Effector CD8-positive, alpha-beta T cell (primary cell): ENCODE measurements at regions not wholly inside any gene's neighbourhood (a gene's known extent, or its start where the extent isn't known, plus 50 kb on each side); places are given as distances from the start of the nearest gene placed in this dataset.

Experiments used
- DNase-seq: peaks from one replicate; lab custom pipeline; 2025; lab: John Stamatoyannopoulos, UW

GRCh38 chr16:5905935-5906334 is 808.3 kb upstream of the EEF2KMT start:
- DNase-seq: no peak

- DNase-seq: no peak
These were observed 806.2 kb upstream of the EEF2KMT start for GRCh38 chr16:5903832-5904231.

- no peak for DNase-seq
These were observed 805.6 kb upstream of the EEF2KMT start for GRCh38 chr16:5903153-5903552.

DNA sequence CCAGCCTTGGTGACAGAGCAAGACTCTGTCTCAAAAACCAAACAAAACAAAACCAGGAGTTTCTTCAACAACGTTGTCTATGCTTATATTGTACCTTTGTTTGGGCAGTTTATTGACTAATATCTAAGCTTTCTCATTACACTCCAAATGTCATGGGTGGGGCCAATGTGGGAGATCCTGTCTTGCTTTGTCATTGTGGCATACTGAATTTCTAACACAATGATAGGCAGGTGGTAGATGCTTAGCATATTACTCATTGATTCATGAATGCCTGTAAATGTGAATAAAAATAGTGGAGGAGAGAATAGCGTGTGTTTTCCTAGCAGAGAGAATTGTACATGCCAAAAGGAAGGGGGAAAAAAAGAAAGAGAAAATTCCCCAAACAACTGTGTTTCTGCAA is 802.5 kb upstream of the EEF2KMT start:
- DNase-seq: no peak

DNA sequence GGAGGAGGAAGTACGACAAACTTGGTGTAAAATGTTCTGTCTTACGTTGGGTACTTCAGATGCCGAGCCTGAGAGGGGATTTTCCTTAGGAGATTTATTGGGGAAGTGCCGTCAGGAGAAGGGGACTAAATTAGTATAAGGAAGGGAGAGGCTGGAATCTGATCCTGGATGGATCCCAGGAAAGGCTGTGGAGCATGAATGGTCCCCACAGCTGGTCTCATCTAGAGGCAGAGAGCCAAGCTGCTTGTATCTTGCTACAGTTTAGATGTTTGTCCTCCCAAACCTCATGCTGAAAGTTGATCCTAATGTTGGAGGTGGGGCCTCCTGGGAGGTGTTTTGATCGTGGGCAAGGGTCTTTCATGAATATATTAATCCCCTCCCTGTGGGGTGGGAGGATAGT is 798.4 kb upstream of the EEF2KMT start:
- DNase-seq: no peak

GRCh38 chr16:5895137-5895536 is 797.5 kb upstream of the EEF2KMT start:
- no peak for DNase-seq

GRCh38 chr16:5891296-5891695 is 793.7 kb upstream of the EEF2KMT start:
- no peak for DNase-seq

DNA sequence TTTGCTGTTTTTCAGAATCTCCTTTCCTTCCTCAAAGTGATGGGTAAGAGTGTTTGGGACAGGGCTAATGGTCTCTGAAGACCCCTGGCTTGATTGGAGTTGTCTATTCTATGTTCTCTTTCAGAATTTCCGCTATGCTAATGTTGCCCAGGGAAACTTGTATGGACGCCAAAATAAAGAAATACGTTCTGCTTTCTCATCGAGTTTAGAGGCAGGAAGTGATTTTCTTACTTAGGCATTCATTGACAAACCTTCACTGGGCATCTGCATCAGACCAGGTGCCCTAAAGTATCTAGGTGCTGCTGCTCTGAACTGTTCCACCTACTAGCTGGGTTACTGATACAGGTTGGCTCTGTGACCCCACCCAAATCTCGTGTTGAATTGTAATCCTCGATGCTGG is 787.9 kb upstream of the EEF2KMT start:
- DNase-seq: no peak

DNA sequence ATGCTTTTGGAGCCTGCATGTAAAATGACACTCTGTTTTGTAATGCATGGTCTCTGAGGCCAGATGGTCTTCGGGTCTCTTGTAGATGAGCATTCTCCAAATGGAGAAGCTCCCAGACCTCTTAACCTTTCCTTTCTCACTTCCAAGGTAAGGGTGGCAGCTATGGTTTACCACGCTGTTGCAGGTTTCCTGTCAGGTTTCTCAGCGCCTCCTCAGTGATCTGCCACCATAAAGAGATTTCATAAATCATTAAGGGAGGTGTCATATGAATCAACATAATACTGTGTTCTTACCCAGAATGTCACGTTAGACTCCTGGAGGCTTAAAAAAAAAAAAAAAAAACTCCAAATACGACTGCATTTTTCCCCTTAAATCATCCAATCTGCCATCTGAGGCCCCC is 787.4 kb upstream of the EEF2KMT start:
- no peak for DNase-seq

GRCh38 chr16:5884339-5884738 is 786.7 kb upstream of the EEF2KMT start:
- no peak for DNase-seq

DNA sequence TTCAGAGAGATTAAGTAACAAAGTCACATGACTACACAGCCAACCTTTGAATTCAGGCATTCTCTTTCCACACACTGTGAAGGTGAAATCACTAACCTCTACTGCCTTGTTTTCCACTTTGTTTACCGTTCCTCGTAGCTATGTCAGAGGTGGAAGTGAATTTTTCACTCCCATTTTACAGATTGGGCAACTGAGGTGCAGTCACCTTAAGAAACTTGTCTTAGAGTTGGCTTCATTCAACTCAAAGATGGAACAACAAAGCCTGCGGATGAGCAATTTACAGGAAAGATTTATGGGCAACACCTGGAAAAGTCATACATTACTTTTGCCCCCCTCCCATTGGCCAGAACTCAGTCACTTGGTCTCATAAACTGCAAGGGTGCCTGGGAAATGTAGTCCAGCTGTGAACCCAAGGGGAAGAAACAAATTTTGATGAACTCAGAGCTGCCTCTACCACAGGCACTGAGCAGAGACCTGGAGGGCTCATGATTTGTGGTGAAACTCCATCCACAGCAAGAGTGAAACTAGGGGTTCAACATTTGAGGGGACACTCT is 784.6 kb upstream of the EEF2KMT start:
- no peak for DNase-seq

- no peak for DNase-seq
These were observed 777.8 kb upstream of the EEF2KMT start for GRCh38 chr16:5875416-5875815.

DNA sequence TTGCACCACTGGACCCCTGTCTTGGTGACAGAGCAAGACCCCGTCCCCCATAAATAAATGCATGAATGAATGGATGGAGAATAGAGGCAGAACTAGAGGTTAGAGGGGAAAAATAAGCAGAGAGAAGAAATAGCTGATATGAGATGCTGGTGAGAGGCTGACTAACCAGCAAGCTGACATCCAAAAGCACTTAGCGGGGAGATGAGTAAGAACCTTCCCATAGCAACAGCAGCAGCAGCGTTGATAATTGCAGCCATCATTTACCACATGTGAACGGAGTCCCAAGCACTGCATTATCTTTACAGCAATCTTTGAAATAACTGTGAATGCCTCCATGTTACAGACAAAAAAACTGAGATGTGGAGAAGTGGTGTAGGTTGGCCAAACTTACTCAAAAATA is 777.3 kb upstream of the EEF2KMT start:
- no peak for DNase-seq

DNA sequence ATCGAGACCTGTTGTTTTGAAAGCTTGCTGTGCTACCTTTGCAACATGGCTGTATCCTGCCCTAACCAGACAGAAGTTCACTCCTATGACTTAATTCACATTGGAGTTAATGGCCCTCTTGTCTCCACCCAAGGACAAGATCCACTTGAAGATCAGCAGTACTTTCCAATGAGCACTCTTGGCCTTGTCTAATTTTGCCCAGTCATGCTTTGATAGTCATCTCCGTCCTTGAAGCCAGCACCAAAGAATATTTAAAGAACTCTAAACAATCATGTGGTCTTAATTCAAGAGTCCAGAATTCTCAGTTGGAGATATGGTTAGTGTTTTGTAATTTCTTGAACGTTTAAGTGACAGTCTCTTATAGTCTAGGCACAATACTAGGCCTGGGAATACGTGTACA is 775.6 kb upstream of the EEF2KMT start:
- no peak for DNase-seq

DNA sequence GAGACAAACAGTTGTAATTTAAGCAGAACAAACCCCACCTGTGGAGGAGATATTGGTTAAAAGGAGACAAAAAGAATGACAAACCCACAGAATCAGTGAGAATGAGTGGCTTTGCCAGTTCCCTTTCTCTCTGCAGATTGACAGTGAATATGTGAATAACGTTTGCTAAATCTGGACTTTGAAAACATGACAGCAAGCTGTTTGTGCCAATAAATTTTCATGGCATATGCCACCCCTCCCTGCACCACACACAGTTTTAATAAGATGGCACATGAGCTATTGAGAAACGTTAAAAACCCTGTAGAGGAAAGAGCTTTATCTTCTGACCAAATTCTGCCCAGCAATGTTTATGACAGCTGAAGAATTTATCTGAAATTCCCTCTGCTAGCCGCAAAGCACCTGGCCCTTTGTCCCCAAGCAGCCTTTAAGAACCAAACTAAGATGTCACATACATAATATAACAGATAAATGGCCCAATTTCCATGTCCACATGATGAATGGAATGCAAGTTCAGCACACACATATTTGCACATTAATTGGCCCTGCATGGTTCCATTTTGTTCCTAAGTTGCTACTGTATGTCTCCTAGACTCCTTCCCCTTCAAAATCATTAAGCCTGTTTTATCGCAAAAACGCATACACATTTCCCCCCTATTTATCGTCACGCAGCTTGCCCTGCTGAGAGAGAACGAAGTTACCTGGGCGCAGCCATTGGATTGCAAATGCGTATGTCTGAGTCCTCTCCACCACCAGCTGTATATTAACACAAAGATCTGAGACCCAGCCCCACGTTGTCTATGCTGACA is 773.5 kb upstream of the EEF2KMT start:
- DNase-seq: no peak

GRCh38 chr16:5867250-5867649 is 769.7 kb upstream of the EEF2KMT start:
- no peak for DNase-seq

GRCh38 chr16:5865236-5865635 is 767.6 kb upstream of the EEF2KMT start:
- DNase-seq: no peak

DNA sequence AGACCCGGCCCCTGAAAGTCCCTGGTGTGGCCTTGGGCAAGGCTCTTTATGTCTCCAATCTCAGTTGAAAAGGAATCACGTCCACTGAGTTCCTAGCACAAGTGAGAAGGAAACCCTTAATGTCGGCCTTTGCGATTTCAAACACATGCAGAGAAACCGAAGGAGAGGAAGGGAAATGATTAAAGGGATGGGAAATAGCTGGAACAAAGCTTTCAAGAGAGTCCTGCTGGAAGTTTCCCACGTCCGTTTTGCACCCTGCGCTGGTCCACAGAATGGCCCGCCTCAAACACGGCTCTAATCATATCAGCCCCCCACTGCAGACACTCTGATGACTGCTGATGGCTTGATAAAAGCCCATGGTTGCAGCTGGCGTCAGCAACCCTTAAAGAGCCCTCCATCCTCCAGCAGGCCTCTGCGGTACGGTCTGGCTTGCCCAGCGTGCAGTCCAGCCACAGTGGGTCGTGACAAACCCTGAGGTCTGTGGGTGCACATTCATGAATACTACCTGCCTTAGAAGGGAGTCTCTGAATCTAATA is 765.5 kb upstream of the EEF2KMT start:
- no peak for DNase-seq

DNA sequence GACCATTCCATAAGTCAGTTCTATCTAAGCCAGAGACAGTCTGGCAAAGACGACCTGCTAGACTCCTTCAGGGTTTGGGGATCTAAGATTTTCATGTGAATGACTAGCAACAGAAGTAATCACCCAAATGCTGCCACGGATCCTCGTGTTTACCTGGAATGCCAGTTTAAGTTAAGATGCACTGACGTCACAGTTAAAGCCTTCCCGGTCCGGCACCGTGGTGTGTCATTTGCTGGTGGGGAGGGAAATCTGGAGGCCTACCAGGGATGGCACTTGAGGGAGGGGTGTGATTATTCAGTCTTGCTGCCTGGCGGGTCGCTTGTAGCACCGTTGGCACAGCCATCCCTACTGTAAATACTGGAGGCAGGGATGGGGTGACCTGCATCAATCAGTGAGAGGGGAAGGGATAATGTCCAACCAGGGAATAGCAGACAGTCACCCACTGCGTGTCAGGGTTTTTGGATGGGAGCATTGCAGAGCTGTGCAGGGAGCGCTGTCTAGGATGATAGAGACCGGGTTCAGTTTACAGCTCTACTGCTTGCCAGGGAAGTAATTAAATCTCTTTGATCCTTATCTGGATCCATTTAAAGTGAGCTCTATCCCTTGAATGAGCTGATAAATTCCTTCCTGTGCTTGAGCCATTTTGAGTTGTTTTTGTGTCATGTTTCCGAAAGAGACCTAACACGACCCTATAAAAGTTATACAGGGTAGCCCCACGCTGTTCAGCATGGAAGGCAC is 764.7 kb upstream of the EEF2KMT start:
- DNase-seq: no peak

DNA sequence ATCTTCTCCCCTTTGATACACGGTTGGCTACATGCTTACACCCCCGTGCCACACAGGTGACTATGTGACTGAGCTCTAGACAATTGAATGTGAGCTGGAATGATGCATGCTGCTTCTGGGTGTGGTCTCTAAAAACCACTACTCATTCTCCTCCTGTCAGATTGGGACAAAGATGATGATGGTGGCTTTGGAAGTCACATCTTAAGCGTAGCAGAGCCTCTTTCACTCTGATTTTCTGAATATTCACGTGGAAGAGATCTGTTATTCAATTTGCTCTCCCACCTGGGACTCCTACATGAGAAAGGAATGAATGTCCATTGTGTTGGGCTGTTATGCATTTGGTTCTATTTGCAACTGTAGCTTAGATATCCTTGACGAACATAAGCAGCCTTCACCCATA is 763.6 kb upstream of the EEF2KMT start:
- DNase-seq: no peak

- DNase-seq: no peak
These were observed 760.6 kb upstream of the EEF2KMT start for GRCh38 chr16:5858180-5858579.

GRCh38 chr16:5854027-5854426 is 756.4 kb upstream of the EEF2KMT start:
- no peak for DNase-seq

- no peak for DNase-seq
These were observed 754.6 kb upstream of the EEF2KMT start for GRCh38 chr16:5852151-5852550.
